Stimulated activated CD4-positive, alpha-beta T cell treated with anti-CD3 and anti-CD28 coated beads, Interleukin-15, amount 100 ng/mL, for 24 hours (primary cell): ENCODE measurements at regions not wholly inside any gene's neighbourhood (a gene's known extent, or its start where the extent isn't known, plus 50 kb on each side); places are given as distances from the start of the nearest gene placed in this dataset.

Experiments
- DNase-seq: peaks from one replicate; pipeline ENCODE4 v3.0.0-alpha.2; 2020

GRCh38 chr10:43965918-43966570 lies 317.4 kb upstream of the ZNF32 start:
- DNase-seq: no peak

DNA sequence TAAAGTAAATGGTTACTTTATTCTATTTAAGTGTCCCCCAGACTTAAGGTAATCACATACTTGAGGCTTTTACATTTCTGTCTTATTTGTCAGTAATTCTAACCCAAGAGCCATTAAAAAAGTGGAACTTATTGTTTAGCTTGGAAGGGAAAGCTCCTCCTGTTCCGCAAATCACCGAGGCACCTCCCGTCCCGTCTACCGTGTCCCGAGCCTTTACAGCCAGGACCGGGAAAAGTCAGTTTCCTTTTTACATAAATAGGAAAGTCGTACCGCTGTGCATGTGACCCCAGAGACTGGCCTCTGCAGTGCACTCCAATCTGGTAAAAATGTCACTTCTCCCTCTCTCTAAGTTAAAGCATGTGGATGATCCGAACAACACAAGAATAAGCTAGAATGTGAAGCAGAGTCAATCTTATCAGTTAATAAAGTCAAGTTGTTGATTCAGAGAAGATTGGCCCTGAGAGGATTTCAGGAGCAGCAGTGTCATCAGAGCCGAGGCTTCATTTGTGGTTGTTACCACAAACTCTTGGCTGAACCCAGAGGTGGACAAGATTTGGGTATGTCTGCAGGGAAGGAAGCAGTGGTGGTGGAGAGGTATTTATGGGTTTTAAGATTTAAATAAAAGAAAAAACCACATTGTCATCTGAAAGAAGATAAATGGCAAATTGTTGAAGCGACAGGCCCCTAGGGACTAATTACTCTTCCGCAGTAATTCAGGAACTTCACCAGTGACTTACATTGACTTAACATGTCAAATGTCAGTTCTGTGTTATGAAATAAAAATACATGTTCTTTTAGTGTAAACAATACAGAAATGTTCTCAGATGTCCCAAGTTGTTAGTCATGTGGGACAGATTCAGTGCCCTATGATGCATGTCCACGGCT lies 316.6 kb upstream of the ZNF32 start:
- no peak for DNase-seq

- no peak for DNase-seq
These were observed 315.8 kb upstream of the ZNF32 start for GRCh38 chr10:43964486-43964885.

GRCh38 chr10:43963793-43964425 lies 315.2 kb upstream of the ZNF32 start:
- no peak for DNase-seq

GRCh38 chr10:43963379-43963778 lies 314.7 kb upstream of the ZNF32 start:
- no peak for DNase-seq

DNA sequence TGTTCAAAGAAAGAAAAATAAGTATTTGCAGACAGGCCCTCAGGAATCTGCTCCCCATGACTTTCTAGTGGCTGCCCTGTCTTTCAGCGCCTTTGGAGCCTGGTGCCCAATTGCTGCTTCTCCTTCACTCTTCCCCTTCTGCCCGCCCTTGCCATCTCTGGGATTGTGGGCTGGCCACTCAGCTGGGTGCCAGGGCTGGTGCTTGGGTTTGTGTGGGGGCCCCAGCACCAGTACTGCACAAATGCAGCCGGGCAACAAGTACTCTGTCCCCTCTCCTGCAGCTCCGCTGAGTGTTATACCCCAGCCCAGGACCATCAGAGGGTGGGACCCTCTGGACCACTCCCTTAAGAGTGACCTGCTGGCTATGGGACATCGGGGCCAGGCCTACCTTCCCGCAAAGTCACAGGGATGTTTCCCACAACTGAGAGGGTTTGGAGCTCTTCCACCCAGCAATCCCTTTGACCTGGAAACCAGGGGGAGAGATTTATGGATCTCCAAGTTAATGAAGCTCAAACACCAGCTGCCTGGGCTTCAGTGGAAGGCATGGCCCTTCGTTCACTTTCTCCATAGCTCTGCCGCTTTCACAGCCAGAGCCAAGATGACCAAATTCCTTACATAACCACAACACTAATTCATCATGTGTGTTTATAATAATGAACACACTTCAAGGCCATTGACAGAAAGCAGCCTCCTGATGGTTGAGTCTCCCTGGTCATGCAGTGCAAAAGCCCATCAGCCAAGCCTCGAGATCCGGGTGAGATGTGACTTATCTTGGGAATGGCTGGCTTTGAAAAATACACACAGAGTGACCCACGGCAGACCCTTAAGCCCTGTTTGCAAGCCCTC lies 313.9 kb upstream of the ZNF32 start:
- no peak for DNase-seq

GRCh38 chr10:43961523-43962345 lies 313.1 kb upstream of the ZNF32 start:
- DNase-seq: no peak

GRCh38 chr10:43960981-43961380 lies 312.3 kb upstream of the ZNF32 start:
- no peak for DNase-seq

DNA sequence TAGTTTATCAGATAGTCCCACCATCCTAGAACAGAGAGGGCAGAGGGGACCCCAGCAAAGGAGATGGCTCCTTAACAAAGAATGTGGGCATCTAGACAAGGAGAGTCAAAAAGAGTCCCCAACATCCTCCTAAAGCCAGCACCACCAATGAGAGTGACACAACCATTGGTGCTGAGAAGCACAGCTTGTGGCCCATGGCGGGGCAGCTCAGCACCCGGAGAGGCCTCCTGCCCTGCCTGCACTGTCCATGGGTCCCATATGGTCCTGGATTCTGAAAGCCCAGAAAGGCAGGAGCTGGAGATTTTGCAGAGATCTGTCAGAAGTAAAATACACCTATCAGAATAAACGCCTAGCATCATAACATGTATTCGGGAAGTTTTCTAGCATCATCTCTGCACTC lies 311.8 kb upstream of the ZNF32 start:
- DNase-seq: no peak

DNA sequence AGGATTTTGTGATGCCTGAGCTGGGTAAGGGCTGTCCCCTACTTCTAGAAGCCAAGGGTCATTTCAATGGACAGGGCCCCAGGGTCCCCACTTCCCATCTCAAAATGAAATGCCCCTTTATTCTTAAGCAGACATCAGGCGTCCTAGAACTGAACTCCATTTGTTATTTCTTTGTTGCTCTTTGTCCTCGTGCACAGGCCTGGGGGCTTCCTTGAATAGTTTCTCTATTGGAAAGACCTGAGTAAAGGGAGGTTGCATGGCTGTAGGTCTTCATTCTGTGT lies 311.4 kb upstream of the ZNF32 start:
- no peak for DNase-seq

GRCh38 chr10:43959364-43960134 lies 310.9 kb upstream of the ZNF32 start:
- DNase-seq: no peak

DNA sequence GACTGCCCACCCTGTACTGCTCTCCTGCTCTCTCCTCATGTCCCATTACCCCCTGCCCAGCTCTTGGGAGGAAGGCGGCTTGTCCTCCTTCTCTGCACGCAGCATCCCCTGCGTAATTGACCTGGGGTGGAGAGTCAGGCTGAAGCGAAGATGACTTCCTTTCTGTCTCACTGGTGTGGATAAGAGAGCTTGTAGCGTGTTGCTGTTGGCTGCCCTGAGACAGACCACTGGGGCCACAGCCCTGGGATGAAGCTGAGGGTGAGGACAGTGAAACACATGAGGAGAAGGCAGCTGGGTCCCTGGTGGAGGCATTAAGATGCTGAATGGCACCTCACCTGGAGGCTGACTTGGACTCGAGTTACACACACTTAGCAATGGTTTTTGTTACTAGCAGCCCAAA lies 310.3 kb upstream of the ZNF32 start:
- no peak for DNase-seq

GRCh38 chr10:43958071-43958432 lies 309.4 kb upstream of the ZNF32 start:
- no peak for DNase-seq

DNA sequence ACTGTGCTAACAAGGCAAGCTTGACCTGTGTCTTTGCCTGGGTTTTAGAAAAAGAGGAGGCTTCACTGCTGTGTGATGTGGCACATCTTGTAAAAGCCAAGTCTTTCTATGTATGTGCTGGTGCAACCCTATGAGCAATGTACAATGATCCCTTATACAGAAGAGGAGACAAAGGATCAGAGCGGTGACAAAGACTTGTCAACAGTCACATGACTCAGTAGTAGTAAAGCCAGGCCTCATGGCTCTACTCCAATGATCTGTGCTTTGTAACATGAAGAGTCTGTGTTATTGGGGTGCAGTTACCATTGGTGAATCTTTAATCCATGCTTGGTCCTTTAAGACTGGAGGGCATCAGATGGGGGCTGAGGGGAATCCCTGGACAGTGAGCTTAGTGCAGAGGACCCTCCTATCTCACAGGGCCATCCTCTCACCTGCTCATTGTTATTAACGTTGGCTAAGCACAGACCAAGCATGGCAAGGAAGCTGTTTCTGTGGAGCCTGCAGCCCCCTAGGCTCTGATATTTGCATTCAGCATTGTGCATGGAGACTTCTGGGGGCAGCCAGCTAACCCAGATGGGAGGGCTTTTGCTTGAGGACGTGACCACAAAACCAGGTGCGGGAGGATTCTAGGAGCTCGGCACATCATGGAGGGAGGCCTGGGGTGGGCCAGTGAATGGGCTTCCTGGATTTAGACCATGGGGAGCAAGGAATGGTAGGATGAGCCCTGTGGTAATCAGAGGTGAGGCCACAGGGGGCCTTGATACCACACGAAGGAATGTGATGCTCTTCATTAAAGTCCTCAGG lies 308.8 kb upstream of the ZNF32 start:
- no peak for DNase-seq

DNA sequence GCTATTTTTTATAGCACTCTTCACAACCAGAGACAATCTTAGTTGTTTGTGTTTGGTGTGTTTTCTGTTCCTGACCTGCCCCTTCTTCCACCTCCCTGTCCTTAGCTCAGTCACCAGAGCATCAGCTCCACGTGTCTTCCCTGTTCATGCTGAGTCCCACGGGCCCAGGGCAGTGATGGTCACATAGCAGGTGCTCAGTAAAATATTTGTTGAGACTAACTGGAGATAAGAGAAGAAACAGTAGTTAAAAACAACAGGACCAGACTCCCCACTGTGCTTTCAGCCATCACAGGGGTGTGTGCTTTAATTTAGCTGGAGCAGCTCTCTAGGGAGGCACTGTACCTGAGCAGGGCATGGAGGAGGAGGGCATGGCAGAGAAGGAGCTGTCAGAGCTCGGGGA lies 307.3 kb upstream of the ZNF32 start:
- no peak for DNase-seq

DNA sequence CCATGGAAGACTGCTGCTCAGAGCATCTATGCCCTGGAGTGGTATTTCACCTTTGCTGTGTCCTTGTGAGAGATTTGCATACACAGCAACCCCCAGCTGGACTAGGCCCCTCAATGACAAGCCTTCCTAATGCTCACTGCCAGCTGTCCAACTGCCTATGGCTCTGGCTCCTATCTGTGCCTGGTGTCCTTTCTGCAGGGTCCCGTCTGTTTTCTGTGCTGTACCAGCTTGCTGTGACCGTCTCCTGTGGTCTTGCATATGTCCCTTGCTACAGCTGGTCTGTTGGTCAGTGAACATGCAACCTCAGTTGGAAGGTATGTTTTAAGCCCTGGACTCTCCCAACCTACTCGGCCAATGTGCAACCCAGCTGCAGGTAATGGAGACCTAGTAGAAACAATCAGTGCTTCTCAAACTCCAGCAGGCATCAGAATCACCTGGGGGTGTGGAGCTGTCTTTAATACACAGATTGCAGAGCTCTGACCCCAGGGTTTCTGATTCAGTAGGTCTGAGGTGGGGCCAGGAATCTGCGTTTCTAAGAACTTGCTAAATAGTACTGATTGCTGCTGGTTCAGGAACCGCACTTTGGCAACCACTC lies 306.4 kb upstream of the ZNF32 start:
- no peak for DNase-seq

DNA sequence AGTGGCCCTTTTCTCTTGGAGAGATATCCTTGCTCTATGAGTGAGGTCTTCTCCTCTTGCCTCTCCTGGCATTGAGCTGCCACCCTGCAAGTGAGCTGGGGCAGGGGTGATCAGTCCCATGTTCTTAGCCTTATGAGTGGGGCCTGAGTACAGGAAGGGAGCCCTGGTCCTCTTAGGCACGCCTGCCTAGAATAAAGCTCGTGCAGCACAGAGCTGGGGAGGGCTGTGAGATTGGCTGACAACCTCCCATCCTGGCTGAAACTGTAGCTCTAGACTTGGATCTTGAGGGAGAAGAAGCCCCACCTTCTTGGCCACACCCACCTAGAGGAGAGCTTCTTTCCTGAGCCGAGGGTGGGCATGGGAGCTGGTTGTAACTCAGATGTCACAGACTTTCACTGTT lies 305.0 kb upstream of the ZNF32 start:
- no peak for DNase-seq

DNA sequence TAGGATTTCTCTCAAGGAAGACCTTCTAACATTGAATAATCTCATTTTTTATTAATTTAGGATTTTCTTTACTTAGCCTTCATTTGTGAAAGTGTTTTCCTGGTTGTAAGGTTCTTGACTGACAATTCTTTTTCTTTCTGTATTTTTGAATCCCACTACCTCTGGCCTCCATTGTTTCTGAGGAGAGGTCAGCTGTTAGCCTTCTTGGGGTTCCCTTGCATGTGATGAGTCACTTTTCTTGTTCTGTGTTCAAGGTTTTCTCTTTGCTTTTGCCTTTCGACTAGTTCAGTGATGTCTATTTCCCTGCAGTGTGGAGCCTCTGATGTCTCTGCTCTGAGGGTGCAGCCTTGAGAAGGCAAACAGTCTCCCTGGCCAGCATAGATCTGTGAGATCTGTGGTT lies 304.1 kb upstream of the ZNF32 start:
- no peak for DNase-seq

DNA sequence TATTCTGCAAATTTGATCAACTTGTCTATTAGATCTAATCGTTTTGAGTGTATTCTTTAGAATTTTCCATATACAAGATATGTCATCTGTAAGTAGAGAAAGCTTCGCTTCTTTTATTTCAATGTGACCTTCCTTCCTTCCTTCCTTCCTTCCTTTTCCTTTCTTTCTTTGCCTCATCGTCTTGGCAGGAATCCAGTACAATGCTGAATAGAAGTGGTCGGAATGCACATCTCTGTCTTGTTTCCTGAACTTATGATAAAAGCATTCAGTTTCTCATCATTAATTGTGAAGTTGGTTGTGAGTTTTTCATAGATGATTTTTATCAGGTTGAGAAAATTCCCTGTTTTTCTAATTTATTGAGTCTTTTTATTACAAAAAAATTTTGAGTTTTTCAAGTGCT lies 300.7 kb upstream of the ZNF32 start:
- DNase-seq: no peak

DNA sequence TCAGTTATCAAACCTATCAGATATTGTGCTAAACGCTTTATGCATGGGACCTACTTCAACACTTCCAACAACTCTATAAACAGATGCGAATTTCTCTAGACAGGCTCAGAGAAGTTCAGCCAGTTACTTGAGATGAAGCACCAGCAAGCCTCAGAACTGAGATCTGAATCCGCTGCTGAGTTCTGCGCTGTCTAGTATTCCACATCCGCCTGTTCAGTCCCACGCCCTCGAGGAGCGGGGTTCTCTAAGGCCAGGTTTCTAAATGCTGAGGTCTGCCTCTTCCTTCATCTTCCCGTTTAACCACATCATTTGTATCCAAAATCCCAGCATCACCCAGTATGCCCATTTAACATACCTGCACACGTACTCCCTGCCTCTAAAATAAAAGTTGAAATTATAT lies 297.8 kb upstream of the ZNF32 start:
- no peak for DNase-seq
